ENCODE measurements at regions not wholly inside any gene's neighbourhood (a gene's known extent, or its start where the extent isn't known, plus 50 kb on each side); places are given as distances from the start of the nearest gene placed in this dataset.
A peak's percentile ranks its signal among the peaks of the same experiment; 100 is the strongest.
"Not testable (repeated sequence)": the region's sequence is repeated elsewhere in the genome, so short reads cannot be mapped to it uniquely, and the experiment has no call there.

- WGBS, 2 donors (ENCODE audit: low coverage in 1 of 2), result 87 to 100% methylated on average over 4 to 14 of the region's 14 CpGs
- peaks cover 7 to 14% (median 11%) of the 10 kb centered on the region in 4 donors for H3K4me1 ChIP-seq
- H3K36me3 ChIP-seq; intact Hi-C loops (cut with DNase I; ENCODE audit: low total_unique reads); H3K9me3 ChIP-seq; in situ Hi-C loops (cut with MboI; ENCODE audit: low pct_ligation_motif_present in 1 of 4, low pct_unique_long_range_greater_than_20kb in 1 of 4, low sequenced_read_pairs in 3 of 4); DNase-seq; H3K4me3 ChIP-seq; H3K27me3 ChIP-seq: not testable (repeated sequence)
- peak overlapping the region in 2 of 4 donors; percentile 20 to 36 for H3K27ac ChIP-seq
These were observed 138.2 kb downstream of the NPIPB11 start for GRCh38 chr16:29268348-29268747.

- H3K4me3 ChIP-seq; H3K9me3 ChIP-seq; in situ Hi-C loops (cut with MboI; ENCODE audit: low pct_ligation_motif_present in 1 of 4, low pct_unique_long_range_greater_than_20kb in 1 of 4, low sequenced_read_pairs in 3 of 4); H3K27ac ChIP-seq; H3K27me3 ChIP-seq; H3K36me3 ChIP-seq; intact Hi-C loops (cut with DNase I; ENCODE audit: low total_unique reads); DNase-seq: not testable (repeated sequence)
- H3K4me1 ChIP-seq, result peaks cover 7 to 14% (median 11%) of the 10 kb centered on the region in 4 donors
- WGBS, 2 donors (ENCODE audit: low coverage in 1 of 2), result 80% methylated on average over 5 of the region's 6 CpGs; no CpG with 5 or more reads in 1 of the 2 donors
These were observed 138.6 kb downstream of the NPIPB11 start for GRCh38 chr16:29267891-29268290.

- DNase-seq; H3K4me3 ChIP-seq; H3K27me3 ChIP-seq; in situ Hi-C loops (cut with MboI; ENCODE audit: low pct_ligation_motif_present in 1 of 4, low pct_unique_long_range_greater_than_20kb in 1 of 4, low sequenced_read_pairs in 3 of 4); intact Hi-C loops (cut with DNase I; ENCODE audit: low total_unique reads); H3K27ac ChIP-seq; H3K9me3 ChIP-seq; H3K36me3 ChIP-seq: not testable (repeated sequence)
- peaks cover 7 to 14% (median 11%) of the 10 kb centered on the region in 4 donors for H3K4me1 ChIP-seq
- WGBS, 2 donors (ENCODE audit: low coverage in 1 of 2), result 70 to 86% methylated on average over 2 to 14 of the region's 16 CpGs
These were observed 139.4 kb downstream of the NPIPB11 start for GRCh38 chr16:29267055-29267619.

GRCh38 chr16:29266612-29267011 is 139.9 kb downstream of the NPIPB11 start:
- H3K27me3 ChIP-seq; DNase-seq; H3K36me3 ChIP-seq; H3K27ac ChIP-seq; H3K9me3 ChIP-seq; intact Hi-C loops (cut with DNase I; ENCODE audit: low total_unique reads); in situ Hi-C loops (cut with MboI; ENCODE audit: low pct_ligation_motif_present in 1 of 4, low pct_unique_long_range_greater_than_20kb in 1 of 4, low sequenced_read_pairs in 3 of 4); H3K4me3 ChIP-seq: not testable (repeated sequence)
- 33 to 47% methylated on average over 1 to 7 of the region's 7 CpGs for WGBS, 2 donors (ENCODE audit: low coverage in 1 of 2)
- peaks cover 7 to 14% (median 11%) of the 10 kb centered on the region in 4 donors for H3K4me1 ChIP-seq

- H3K27me3 ChIP-seq; intact Hi-C loops (cut with DNase I; ENCODE audit: low total_unique reads); H3K4me3 ChIP-seq; H3K36me3 ChIP-seq; in situ Hi-C loops (cut with MboI; ENCODE audit: low pct_ligation_motif_present in 1 of 4, low pct_unique_long_range_greater_than_20kb in 1 of 4, low sequenced_read_pairs in 3 of 4); H3K9me3 ChIP-seq: not testable (repeated sequence)
- peak; percentile 84 for DNase-seq
- H3K27ac ChIP-seq, result peak overlapping the region; percentile 0 to 71 (median 56)
- peak; percentile 36 to 53 (median 42) for TF ChIP-seq POLR2AphosphoS5 (IDR thresholded peaks at IDR 0.05)
- peaks cover 7 to 14% (median 11%) of the 10 kb centered on the region in 4 donors for H3K4me1 ChIP-seq
- 48% methylated on average over 7 of the region's 9 CpGs; no CpG with 5 or more reads in 1 of the 2 donors for WGBS, 2 donors (ENCODE audit: low coverage in 1 of 2)
These were observed 141.2 kb downstream of the NPIPB11 start for GRCh38 chr16:29265255-29265853.

- H3K27ac ChIP-seq, result peak overlapping the region in 3 of 4 donors; percentile 56 to 71 (median 57)
- H3K4me3 ChIP-seq; intact Hi-C loops (cut with DNase I; ENCODE audit: low total_unique reads); in situ Hi-C loops (cut with MboI; ENCODE audit: low pct_ligation_motif_present in 1 of 4, low pct_unique_long_range_greater_than_20kb in 1 of 4, low sequenced_read_pairs in 3 of 4); H3K27me3 ChIP-seq; DNase-seq; H3K9me3 ChIP-seq; H3K36me3 ChIP-seq: not testable (repeated sequence)
- H3K4me1 ChIP-seq, result peaks cover 7 to 14% (median 11%) of the 10 kb centered on the region in 4 donors
- WGBS, 2 donors (ENCODE audit: low coverage in 1 of 2), result 74 to 87% methylated on average over 4 to 11 of the region's 11 CpGs
These were observed 142.3 kb downstream of the NPIPB11 start for GRCh38 chr16:29264080-29264837.

- 95% methylated on average over 7 of the region's 7 CpGs; no CpG with 5 or more reads in 1 of the 2 donors for WGBS, 2 donors (ENCODE audit: low coverage in 1 of 2)
- H3K4me3 ChIP-seq; H3K27me3 ChIP-seq; in situ Hi-C loops (cut with MboI; ENCODE audit: low pct_ligation_motif_present in 1 of 4, low pct_unique_long_range_greater_than_20kb in 1 of 4, low sequenced_read_pairs in 3 of 4); H3K27ac ChIP-seq; H3K9me3 ChIP-seq; intact Hi-C loops (cut with DNase I; ENCODE audit: low total_unique reads); H3K36me3 ChIP-seq; DNase-seq: not testable (repeated sequence)
- peaks cover 7 to 13% (median 9%) of the 10 kb centered on the region in 4 donors for H3K4me1 ChIP-seq
These were observed 143.8 kb downstream of the NPIPB11 start for GRCh38 chr16:29262725-29263124.

GRCh38 chr16:29261427-29262248 is 144.9 kb downstream of the NPIPB11 start:
- H3K27ac ChIP-seq, result peak overlapping the region in 1 of 4 donors; percentile 17
- DNase-seq; H3K9me3 ChIP-seq; in situ Hi-C loops (cut with MboI; ENCODE audit: low pct_ligation_motif_present in 1 of 4, low pct_unique_long_range_greater_than_20kb in 1 of 4, low sequenced_read_pairs in 3 of 4); H3K4me3 ChIP-seq; intact Hi-C loops (cut with DNase I; ENCODE audit: low total_unique reads); H3K27me3 ChIP-seq; H3K36me3 ChIP-seq: not testable (repeated sequence)
- WGBS, 2 donors (ENCODE audit: low coverage in 1 of 2), result 80% methylated on average over 24 of the region's 37 CpGs; no CpG with 5 or more reads in 1 of the 2 donors
- H3K4me1 ChIP-seq, result peaks cover 7 to 13% (median 9%) of the 10 kb centered on the region in 4 donors

GRCh38 chr16:29260683-29261426 is 145.7 kb downstream of the NPIPB11 start:
- H3K36me3 ChIP-seq; H3K9me3 ChIP-seq; DNase-seq; intact Hi-C loops (cut with DNase I; ENCODE audit: low total_unique reads); in situ Hi-C loops (cut with MboI; ENCODE audit: low pct_ligation_motif_present in 1 of 4, low pct_unique_long_range_greater_than_20kb in 1 of 4, low sequenced_read_pairs in 3 of 4); H3K4me3 ChIP-seq; H3K27me3 ChIP-seq; H3K27ac ChIP-seq: not testable (repeated sequence)
- WGBS, 2 donors (ENCODE audit: low coverage in 1 of 2), result 86% methylated on average over 24 of the region's 25 CpGs; no CpG with 5 or more reads in 1 of the 2 donors
- peaks cover 7 to 13% (median 9%) of the 10 kb centered on the region in 4 donors for H3K4me1 ChIP-seq

Measured in transverse colon (tissue), 4 donors.